Panc1 (cell line): ENCODE measurements at regions not wholly inside any gene's neighbourhood (a gene's known extent, or its start where the extent isn't known, plus 50 kb on each side); places are given as distances from the start of the nearest gene placed in this dataset.

Experiments
- POLR2AphosphoS5 ChIP-seq: IDR thresholded peaks from 2 replicates; pipeline ENCODE4 v1.6.1; 2012; ENCODE audit warnings: mild to moderate bottlenecking, low read depth, low read length, moderate library complexity
- TF ChIP-seq, protein P1 (sequence below): fragments of 450-650 bp; IDR thresholded peaks from 2 replicates; pipeline ENCODE4 v1.5.1; 2017; ENCODE audit warnings: mild to moderate bottlenecking

GRCh38 chr3:30962084-30962483 lies 67.6 kb upstream of the GADL1 start:
- TF ChIP-seq, protein P1, sequence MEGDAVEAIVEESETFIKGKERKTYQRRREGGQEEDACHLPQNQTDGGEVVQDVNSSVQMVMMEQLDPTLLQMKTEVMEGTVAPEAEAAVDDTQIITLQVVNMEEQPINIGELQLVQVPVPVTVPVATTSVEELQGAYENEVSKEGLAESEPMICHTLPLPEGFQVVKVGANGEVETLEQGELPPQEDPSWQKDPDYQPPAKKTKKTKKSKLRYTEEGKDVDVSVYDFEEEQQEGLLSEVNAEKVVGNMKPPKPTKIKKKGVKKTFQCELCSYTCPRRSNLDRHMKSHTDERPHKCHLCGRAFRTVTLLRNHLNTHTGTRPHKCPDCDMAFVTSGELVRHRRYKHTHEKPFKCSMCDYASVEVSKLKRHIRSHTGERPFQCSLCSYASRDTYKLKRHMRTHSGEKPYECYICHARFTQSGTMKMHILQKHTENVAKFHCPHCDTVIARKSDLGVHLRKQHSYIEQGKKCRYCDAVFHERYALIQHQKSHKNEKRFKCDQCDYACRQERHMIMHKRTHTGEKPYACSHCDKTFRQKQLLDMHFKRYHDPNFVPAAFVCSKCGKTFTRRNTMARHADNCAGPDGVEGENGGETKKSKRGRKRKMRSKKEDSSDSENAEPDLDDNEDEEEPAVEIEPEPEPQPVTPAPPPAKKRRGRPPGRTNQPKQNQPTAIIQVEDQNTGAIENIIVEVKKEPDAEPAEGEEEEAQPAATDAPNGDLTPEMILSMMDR: no peak
- TF ChIP-seq POLR2AphosphoS5: no peak
